GM08714 (cell line): ENCODE measurements at regions not wholly inside any gene's neighbourhood (a gene's known extent, or its start where the extent isn't known, plus 50 kb on each side); places are given as distances from the start of the nearest gene placed in this dataset.

Experiments
- H3K4me3 ChIP-seq: fragments of 200-500 bp; sonication (Bioruptor generic); 2 replicates; pipeline ENCODE4 v1.5.1; 2014; ENCODE audit warnings: mild to moderate bottlenecking, low read length, inconsistent platforms
- ZNF274 ChIP-seq: IDR thresholded peaks from 2 replicates; pipeline ENCODE4 v1.6.1; 2012; ENCODE audit warnings: mild to moderate bottlenecking, low read depth, low read length

GRCh38 chr18:55794288-55795052, 206.5 kb upstream of the TCF4 start:
- no peak for TF ChIP-seq ZNF274
- no peak overlapping the region for H3K4me3 ChIP-seq

DNA sequence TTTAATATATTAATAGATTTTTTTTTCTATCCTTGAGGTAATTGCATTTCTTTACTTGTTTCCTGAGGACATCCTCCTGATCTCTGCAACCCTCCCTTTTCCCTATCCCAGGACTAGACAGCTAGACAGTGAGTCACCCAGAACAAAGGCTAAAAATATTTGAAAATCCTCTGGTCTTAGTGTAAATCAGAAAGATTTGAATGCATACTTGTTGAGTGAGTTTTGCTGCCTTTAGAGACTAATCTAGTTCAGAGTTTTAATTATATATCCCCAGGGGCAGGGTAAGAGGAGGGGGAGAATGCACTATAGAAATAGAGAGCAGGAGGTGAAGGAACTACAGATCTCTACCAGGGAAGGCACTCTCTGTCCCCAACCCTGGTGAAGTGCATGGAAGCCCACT, 202.3 kb upstream of the TCF4 start:
- H3K4me3 ChIP-seq = no peak overlapping the region
- TF ChIP-seq ZNF274 = no peak

GRCh38 chr18:55787536-55788073, 199.6 kb upstream of the TCF4 start:
- no peak for TF ChIP-seq ZNF274
- no peak overlapping the region for H3K4me3 ChIP-seq

DNA sequence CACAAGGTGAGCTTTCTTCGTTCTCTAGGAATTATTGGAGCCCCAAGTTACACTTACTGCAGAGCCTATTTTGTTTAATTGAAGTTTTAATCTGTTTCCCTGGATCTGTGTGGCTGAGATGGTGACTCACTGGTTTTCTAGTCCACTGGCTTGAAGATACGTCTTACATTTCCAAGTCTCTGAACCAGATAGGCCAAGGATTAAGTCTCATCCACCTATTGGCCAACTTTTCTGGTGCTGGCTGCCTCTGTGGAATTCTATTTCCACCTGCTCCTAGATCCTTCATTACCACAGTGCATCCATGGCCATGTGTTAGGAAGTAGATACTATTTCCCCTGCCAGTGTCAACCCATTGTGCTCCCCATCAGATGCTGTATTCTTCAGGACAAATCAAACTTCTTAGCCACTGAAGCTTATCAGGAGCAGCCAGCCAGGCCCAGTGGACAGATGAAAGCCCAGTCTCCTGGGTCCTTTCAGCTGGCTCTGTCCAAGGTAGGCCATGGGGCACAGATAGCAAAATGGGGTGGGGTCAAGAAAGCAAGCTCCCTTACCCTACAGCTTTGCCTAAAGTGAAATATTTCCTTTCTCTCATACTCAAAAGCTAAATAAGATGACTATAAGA, 198.8 kb upstream of the TCF4 start:
- H3K4me3 ChIP-seq = no peak overlapping the region
- no peak for TF ChIP-seq ZNF274

DNA sequence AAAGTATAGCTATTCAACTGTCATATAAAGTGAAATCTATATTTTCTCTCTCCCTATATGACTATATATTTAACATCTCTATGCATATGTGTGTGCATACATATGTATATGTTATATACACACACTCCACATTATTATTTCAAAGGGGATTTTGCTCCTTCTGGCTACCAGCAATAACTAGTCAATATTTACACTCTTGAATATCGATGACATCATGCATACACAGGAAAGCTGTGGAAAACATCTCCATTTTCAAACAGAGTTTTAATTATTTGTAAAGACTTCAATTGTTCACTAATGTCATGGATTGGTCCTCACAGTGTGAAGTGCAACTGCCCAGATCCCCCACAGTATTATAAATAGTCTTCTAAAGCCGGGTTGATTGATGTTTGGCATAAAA, 195.9 kb upstream of the TCF4 start:
- H3K4me3 ChIP-seq = no peak overlapping the region
- TF ChIP-seq ZNF274 = no peak

DNA sequence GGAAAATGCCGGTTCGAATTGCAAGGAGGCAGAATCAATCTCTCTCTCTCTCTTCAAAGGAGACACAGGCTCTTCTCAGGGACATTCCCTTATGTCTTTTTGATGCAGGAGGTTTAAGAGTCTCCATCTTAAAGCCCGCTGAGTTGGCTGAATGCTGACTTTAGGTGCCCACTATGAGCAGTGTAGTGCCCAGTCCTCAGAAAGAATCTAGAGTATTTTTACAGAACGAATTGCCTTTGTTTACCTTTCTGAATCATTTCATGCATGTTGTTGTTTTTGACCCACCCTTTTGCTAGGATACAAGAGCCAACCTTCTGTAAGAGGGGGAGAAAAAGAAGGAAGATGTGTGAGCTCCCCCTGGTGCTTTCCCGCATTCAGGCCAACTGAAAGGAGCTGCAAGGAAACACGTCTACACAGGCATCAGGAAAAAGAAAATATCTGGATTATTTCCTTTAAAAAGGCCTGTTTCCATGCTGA, 193.5 kb upstream of the TCF4 start:
- no peak overlapping the region for H3K4me3 ChIP-seq
- TF ChIP-seq ZNF274 = no peak

- TF ChIP-seq ZNF274 = no peak
- H3K4me3 ChIP-seq = peak overlapping the region; percentile 51; the same call in 1 of the 2 replicates
Observed at GRCh38 chr18:55780586-55781071, 192.6 kb upstream of the TCF4 start.

- peak overlapping the region; percentile 51; the same call in 1 of the 2 replicates for H3K4me3 ChIP-seq
- TF ChIP-seq ZNF274 = no peak
Observed at GRCh38 chr18:55779691-55780585, 191.9 kb upstream of the TCF4 start.

DNA sequence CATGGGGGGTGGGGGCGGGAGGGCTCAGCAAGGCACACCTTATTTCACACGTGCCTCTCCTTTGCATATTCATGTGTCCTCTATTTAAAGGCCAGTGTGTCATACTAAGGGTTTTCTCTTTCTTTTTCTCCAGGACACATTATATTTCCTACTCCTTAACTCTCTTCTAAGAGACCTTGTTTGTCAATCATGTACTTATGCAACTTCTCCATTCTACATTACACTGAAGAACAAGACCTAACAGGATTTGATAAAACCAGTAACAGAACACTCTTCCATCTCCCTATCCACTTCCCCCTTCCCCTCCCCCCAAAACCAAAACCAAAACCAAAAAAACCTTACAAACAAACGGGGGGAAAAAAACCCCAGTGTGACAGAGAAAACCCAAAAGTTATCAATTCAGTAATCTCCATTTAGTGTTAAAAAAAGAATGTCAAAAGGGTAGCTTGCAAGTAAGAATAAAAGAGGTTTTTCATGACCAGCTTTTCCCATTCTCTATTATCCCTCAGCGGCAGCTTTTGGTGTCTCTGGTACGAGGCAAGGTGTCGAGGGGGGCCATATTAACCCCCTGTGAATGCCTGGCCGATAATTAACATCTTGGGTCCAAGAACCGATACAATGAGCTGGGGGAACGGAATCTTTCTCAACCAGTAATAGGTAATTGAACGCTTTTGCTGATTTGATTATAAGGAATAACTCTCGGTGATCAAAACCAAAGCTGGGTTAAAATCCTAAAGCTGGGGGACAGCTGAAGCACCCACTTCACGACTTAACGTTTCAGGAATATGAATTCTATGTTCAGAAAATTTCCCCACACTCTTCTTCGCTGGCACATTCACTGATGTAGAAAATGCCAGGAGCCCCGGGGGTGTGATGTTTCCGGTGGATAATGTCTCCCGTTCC, 191.0 kb upstream of the TCF4 start:
- TF ChIP-seq ZNF274 = no peak
- peak overlapping the region; percentile 51; the same call in 1 of the 2 replicates for H3K4me3 ChIP-seq

DNA sequence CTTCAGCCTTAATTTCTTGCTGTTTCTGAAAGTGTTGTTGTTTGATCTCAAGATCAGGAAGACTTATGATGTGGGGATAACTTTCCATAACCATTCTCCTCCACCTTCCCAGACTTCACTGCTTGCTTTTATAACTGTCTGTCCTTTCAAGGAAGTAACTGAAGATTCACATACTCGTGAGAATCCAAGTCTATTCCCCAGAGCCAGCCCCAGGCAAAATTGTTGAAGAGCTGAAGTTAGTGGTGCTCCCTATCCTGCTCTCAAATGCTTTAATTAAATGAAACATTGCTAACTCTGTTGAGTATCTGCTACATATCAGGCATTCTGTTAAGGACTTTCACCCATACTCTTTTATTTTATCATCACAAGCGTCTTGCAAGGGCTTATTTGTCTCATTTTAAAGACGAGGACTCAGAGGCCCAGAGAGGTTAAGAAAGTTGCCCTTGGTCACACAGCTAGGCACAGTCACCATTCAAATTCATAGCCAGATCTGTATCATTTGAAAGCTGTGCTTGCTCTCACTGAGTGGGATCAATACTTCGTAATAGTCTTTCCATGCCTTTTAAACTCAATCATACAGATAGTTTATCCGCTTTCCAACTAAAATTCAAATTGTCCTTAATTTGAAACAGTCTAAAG, 189.8 kb upstream of the TCF4 start:
- TF ChIP-seq ZNF274 = no peak
- H3K4me3 ChIP-seq = no peak overlapping the region

DNA sequence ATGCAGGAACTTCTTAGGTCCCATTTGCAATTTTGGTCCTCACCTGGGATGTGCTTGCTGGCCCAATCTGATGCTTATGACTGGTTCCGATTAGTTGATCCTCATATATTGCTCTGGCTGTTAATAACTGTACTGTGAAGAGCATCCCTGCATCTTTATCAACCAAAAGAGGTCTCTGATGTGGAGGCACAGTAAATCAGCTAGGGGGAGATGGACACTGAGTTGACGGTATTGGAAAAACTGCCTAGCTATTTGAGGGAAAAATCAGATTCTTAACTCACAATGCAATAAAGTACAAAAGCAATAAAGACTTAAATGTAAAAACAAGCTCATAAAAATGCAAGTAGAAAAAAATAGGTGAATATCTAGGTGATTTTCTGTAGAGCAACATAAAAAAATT, 188.0 kb upstream of the TCF4 start:
- TF ChIP-seq ZNF274 = no peak
- no peak overlapping the region for H3K4me3 ChIP-seq

DNA sequence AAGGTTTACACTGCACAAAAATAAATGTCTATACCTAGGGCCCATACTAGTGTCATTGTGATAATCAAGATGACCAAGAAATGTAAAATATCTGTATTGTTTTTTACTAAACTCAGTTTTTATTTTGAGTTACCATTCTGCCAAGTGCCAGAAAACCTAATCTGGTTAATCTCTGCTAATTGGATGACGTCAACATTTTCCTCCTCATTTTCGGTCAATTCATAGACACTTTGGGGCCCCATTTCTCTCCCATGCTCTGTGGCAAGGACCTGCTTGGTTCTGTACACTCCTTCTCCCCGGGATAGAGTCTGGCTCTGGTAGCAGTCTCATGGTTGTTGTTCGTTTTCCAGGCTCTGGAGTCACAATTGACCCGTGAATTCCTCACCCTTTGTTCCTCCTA, 186.5 kb upstream of the TCF4 start:
- TF ChIP-seq ZNF274 = no peak
- no peak overlapping the region for H3K4me3 ChIP-seq

- no peak for TF ChIP-seq ZNF274
- H3K4me3 ChIP-seq = no peak overlapping the region
Observed at GRCh38 chr18:55768255-55768654, 180.3 kb upstream of the TCF4 start.

DNA sequence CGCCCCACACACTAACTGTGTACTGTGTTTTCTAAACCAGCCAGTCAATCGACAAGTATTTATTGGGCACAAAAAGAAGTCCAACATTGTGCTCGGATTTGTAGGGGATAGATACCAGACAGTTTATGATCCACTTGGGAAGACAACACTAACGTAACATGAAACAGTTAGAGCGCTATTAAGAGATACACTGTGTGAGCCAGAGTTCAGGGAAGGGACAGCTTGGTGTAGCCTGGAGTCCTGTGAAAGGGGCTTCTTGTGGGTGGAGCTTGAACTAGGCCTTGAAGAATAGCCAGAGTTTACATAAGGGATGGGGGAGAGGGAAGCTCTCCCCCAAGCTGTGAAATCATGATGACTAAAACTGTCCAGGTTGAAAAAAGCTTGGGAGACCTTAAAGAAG, 176.4 kb upstream of the TCF4 start:
- no peak overlapping the region for H3K4me3 ChIP-seq
- TF ChIP-seq ZNF274 = no peak
